GM13977 (cell line): ENCODE measurements at regions not wholly inside any gene's neighbourhood (a gene's known extent, or its start where the extent isn't known, plus 50 kb on each side); places are given as distances from the start of the nearest gene placed in this dataset.

Experiments
- DNase-seq: peaks from one replicate; pipeline ENCODE4 v3.0.0; 2012; ENCODE audit warnings: low spot score
- in situ Hi-C: fragments of 300-500 bp; cut with MboI; formaldehyde crosslinking; loops from one replicate; pipeline ENCODE4 v1.12.0; 2022; ENCODE audit warnings: low sequenced_read_pairs, low pct_unique_long_range_greater_than_20kb, mixed read lengths, inconsistent platforms; ENCODE audit not compliant: unreplicated experiment
- TF ChIP-seq, protein P1 (sequence below): IDR thresholded peaks from 2 replicates; pipeline ENCODE4 v1.5.1; 2012; ENCODE audit warnings: mild to moderate bottlenecking, control low read depth; ENCODE audit not compliant: insufficient read depth; ENCODE audit errors: extremely low read depth, missing control alignments

DNA sequence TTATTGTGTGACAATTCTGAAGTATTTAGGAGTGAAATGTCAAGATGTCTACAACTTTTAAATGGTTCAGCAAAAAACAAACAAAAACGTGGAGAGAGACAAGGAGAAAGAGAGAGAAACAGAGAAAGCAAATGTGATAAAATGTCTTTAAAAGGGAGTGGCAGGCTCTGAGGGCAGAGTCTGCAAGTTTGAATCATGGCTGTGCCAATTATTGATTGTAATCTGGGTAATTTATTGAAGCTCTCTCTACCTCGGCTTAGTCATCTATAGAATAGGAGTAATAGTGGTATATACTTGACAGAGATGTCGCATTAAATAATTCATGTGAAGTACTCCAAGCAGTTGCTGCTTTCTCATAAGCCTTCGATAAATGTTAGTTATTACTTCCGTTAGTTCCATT is 61.3 kb upstream of the ARID1B start:
- no peak for DNase-seq
- TF ChIP-seq, protein P1, sequence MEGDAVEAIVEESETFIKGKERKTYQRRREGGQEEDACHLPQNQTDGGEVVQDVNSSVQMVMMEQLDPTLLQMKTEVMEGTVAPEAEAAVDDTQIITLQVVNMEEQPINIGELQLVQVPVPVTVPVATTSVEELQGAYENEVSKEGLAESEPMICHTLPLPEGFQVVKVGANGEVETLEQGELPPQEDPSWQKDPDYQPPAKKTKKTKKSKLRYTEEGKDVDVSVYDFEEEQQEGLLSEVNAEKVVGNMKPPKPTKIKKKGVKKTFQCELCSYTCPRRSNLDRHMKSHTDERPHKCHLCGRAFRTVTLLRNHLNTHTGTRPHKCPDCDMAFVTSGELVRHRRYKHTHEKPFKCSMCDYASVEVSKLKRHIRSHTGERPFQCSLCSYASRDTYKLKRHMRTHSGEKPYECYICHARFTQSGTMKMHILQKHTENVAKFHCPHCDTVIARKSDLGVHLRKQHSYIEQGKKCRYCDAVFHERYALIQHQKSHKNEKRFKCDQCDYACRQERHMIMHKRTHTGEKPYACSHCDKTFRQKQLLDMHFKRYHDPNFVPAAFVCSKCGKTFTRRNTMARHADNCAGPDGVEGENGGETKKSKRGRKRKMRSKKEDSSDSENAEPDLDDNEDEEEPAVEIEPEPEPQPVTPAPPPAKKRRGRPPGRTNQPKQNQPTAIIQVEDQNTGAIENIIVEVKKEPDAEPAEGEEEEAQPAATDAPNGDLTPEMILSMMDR = no peak
- in situ Hi-C loops = no loop called here

DNA sequence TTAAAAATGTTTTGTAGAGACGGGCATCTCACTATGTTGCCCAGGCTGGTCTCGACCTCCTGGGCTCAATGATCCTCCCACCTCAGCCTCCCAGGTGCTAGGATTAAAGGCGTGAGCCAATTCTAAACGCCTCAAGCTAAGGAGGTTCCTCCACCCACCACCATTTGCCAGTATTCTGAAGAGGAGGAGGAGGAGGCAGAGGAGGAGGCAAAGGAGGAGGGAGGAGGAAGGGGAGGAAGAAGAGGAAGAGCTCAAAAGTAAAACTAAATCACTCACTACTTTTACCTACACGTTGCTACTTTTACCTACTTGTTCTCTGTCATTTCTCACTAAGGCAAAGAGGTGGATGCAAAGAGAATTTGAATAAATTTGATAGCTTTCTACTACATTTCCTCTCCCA is 63.6 kb upstream of the ARID1B start:
- in situ Hi-C loops = no loop called here
- TF ChIP-seq, protein P1 = no peak
- no peak for DNase-seq

DNA sequence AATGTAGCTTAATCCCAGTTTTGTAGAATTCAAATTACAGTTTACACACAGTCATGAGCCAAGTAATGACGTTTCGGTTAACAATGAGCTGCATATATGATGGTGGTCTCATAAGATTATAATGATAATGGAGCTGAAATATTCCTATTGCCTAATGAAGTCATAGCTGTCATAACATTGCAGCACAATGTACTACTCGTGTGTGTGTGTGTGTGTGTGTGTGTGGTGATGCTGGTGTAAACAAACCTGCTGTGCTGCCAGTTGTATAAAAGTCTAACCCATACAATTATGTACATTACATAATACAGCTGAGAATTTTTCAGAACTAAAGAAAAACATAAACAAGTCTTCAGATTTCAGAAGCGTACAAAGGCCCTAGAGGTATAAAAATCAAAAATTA is 66.7 kb upstream of the ARID1B start:
- in situ Hi-C loops = no loop called here
- DNase-seq = no peak
- TF ChIP-seq, protein P1 = no peak

DNA sequence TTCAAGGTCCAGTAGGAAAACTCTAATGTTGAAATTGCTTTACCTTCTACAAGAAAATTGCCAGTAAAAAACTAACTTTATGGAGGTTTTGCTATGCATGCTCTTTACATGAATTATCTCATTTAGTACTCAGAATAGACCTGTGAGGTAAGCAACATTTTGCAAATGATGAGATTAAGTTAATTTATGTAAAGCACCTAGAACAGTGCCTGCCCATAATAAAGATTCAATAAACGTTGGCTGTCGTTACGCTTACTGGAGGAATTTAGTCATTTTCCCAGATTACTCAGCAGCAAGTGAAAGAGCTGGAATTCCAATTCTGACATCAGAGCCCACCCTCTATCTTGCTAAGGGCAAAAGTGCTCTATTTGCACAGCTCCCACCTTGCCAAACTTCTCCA is 69.4 kb upstream of the ARID1B start:
- DNase-seq = no peak
- TF ChIP-seq, protein P1 = no peak
- in situ Hi-C loops = no loop called here

DNA sequence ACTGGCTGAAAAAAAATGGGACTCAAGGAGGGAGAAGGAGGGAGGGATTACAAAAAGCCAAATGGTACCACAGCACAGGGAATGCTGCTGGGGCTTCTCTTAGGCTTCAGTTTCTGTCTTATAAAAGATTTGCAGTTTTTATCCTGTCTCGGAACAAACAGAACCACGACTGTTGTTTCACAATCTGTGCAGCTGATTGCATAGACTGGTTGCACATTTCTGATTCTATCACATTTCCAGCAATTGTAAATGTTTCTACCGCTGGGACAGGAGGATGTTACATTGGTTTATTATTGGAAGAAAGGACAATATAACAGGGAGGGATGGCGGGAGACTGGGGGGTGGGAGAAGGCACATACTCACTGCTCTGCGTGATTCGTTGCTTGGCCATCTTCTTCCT is 73.5 kb upstream of the ARID1B start:
- TF ChIP-seq, protein P1 = no peak
- no peak for DNase-seq
- in situ Hi-C loops = no loop called here

DNA sequence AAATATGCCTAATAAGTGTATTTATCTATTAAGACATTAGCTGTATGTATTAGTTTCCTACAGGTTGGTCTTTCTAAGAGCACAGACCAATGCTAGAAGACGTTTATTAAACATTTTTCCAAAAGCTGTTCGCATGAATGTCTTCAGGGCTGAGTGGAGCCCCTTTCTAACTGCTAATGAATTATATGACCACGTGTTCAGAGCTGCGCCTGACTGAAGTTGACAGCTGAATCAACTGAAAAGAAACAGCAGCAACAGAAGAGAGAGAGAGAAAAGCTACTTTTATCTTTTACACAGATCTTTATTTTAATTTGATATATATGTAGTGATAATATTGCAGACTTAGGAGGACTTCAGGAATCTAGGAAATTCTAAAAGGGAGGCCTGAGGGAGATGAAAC is 75.2 kb upstream of the ARID1B start:
- no peak for DNase-seq

More for the DNA sequence above, 75.2 kb upstream of the ARID1B start:
- in situ Hi-C loops = no loop called here
- TF ChIP-seq, protein P1 = no peak
